Astrocyte of the spinal cord (primary cell): ENCODE measurements at regions not wholly inside any gene's neighbourhood (a gene's known extent, or its start where the extent isn't known, plus 50 kb on each side); places are given as distances from the start of the nearest gene placed in this dataset.

Experiments
- DNase-seq: peaks from one replicate; pipeline ENCODE4 v3.0.0; 2011; ENCODE audit warnings: low read depth, low spot score
- H3K4me3 ChIP-seq: 2 replicates; pipeline ENCODE4 v1.5.1; 2011; ENCODE audit warnings: low read depth, mild to moderate bottlenecking, low read length, moderate library complexity
- CTCF ChIP-seq: IDR thresholded peaks from 2 replicates; pipeline ENCODE4 v1.5.1; 2012; ENCODE audit warnings: low read depth, mild to moderate bottlenecking, low read length, inconsistent platforms
- in situ Hi-C: cut with HindIII; loops from 2 replicates; pipeline ENCODE4 v1.10.0; 2017; ENCODE audit warnings: low sequenced_read_pairs

GRCh38 chr2:234873103-234873827 lies 78.6 kb upstream of the SH3BP4 start:
- TF ChIP-seq CTCF: no peak
- in situ Hi-C loops: no loop called here
- no peak overlapping the region for H3K4me3 ChIP-seq
- DNase-seq: no peak

GRCh38 chr2:234869969-234870368 lies 81.8 kb upstream of the SH3BP4 start:
- no peak for TF ChIP-seq CTCF
- in situ Hi-C loops: no loop called here
- no peak for DNase-seq
- no peak overlapping the region for H3K4me3 ChIP-seq

GRCh38 chr2:234869164-234869563 lies 82.7 kb upstream of the SH3BP4 start:
- H3K4me3 ChIP-seq: no peak overlapping the region
- DNase-seq: no peak
- in situ Hi-C loops: no loop called here
- TF ChIP-seq CTCF: no peak

GRCh38 chr2:234867882-234868285 lies 83.9 kb upstream of the SH3BP4 start:
- TF ChIP-seq CTCF: no peak
- no peak for DNase-seq
- no peak overlapping the region for H3K4me3 ChIP-seq
- in situ Hi-C loops: no loop called here

- no peak overlapping the region for H3K4me3 ChIP-seq
- in situ Hi-C loops: no loop called here
- TF ChIP-seq CTCF: no peak
- DNase-seq: no peak
Observed at GRCh38 chr2:234865586-234865985, 86.2 kb upstream of the SH3BP4 start.

GRCh38 chr2:234865040-234865439 lies 86.8 kb upstream of the SH3BP4 start:
- no peak for DNase-seq
- no peak overlapping the region for H3K4me3 ChIP-seq
- in situ Hi-C loops: no loop called here
- no peak for TF ChIP-seq CTCF
